ENCODE measurements at regions not wholly inside any gene's neighbourhood (a gene's known extent, or its start where the extent isn't known, plus 50 kb on each side); places are given as distances from the start of the nearest gene placed in this dataset.

DNA sequence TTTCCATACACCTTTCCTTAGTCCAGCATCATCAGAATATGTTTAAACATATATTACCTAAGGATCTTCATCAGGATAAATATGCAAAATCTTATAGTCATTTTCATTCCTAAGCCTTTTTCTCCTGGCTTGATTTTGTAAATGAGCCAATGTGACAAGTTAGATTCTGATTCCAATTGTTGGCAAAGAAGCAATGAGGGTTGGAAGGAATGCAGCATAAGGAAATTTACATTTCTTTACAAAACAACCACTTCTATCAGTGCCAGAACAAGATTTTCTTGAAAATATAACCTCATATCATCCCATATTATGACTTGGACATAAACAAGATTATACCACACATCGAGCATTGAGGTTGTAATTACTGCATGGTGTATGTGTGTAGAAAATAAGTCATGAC, 508.1 kb downstream of the TRAM1L1 start:
- no peak overlapping the region for H3K4me3 Mint-ChIP-seq (ENCODE audit: unreplicated experiment)
- no TSS peak for BruUV-seq (replicated peaks)
- intact Hi-C loops (cut with micrococcal nuclease): no loop called here
- no peaks in the 10 kb centered on the region for H3K36me3 Mint-ChIP-seq (ENCODE audit: insufficient read depth, unreplicated experiment)
- H3K27ac Mint-ChIP-seq (ENCODE audit: low read depth, unreplicated experiment): no peak overlapping the region
- ChIA-PET POLR2A (no interaction called here), CTCF (no interaction called here)
- H3K4me1 Mint-ChIP-seq (ENCODE audit: insufficient read depth, unreplicated experiment): no peaks in the 10 kb centered on the region
- H3K9me3 Mint-ChIP-seq (ENCODE audit: unreplicated experiment): peaks cover 9% of the 10 kb centered on the region
- DNase-seq (ENCODE audit: unreplicated experiment): no peak
- peaks cover 30% of the 10 kb centered on the region for H3K27me3 Mint-ChIP-seq (ENCODE audit: insufficient read depth, unreplicated experiment)
- TF ChIP-seq, protein P1, sequence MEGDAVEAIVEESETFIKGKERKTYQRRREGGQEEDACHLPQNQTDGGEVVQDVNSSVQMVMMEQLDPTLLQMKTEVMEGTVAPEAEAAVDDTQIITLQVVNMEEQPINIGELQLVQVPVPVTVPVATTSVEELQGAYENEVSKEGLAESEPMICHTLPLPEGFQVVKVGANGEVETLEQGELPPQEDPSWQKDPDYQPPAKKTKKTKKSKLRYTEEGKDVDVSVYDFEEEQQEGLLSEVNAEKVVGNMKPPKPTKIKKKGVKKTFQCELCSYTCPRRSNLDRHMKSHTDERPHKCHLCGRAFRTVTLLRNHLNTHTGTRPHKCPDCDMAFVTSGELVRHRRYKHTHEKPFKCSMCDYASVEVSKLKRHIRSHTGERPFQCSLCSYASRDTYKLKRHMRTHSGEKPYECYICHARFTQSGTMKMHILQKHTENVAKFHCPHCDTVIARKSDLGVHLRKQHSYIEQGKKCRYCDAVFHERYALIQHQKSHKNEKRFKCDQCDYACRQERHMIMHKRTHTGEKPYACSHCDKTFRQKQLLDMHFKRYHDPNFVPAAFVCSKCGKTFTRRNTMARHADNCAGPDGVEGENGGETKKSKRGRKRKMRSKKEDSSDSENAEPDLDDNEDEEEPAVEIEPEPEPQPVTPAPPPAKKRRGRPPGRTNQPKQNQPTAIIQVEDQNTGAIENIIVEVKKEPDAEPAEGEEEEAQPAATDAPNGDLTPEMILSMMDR (IDR thresholded peaks at IDR 0.05; ENCODE audit: unreplicated experiment): no peak

GRCh38 chr4:116573540-116573939, 511.8 kb downstream of the TRAM1L1 start:
- TF ChIP-seq, protein P1 (IDR thresholded peaks at IDR 0.05; ENCODE audit: unreplicated experiment): no peak
- H3K36me3 Mint-ChIP-seq (ENCODE audit: insufficient read depth, unreplicated experiment): no peaks in the 10 kb centered on the region
- no peak for DNase-seq (ENCODE audit: unreplicated experiment)
- H3K27me3 Mint-ChIP-seq (ENCODE audit: insufficient read depth, unreplicated experiment): peaks cover 12% of the 10 kb centered on the region
- H3K4me1 Mint-ChIP-seq (ENCODE audit: insufficient read depth, unreplicated experiment): no peaks in the 10 kb centered on the region
- no peak overlapping the region for H3K27ac Mint-ChIP-seq (ENCODE audit: low read depth, unreplicated experiment)
- no TSS peak for BruUV-seq (replicated peaks)
- peaks cover 20% of the 10 kb centered on the region for H3K9me3 Mint-ChIP-seq (ENCODE audit: unreplicated experiment)
- ChIA-PET POLR2A (no interaction called here), CTCF (no interaction called here)
- H3K4me3 Mint-ChIP-seq (ENCODE audit: unreplicated experiment): no peak overlapping the region
- intact Hi-C loops (cut with micrococcal nuclease): no loop called here

- intact Hi-C loops (cut with micrococcal nuclease): no loop called here
- BruUV-seq (replicated peaks): no TSS peak
- peaks cover 14% of the 10 kb centered on the region for H3K9me3 Mint-ChIP-seq (ENCODE audit: unreplicated experiment)
- no peaks in the 10 kb centered on the region for H3K27me3 Mint-ChIP-seq (ENCODE audit: insufficient read depth, unreplicated experiment)
- DNase-seq (ENCODE audit: unreplicated experiment): no peak
- POLR2A ChIA-PET: no interaction called here
- no peak overlapping the region for H3K4me3 Mint-ChIP-seq (ENCODE audit: unreplicated experiment)
- CTCF ChIA-PET: interaction anchor here (0.6 kb wide), 1 partner anchor 220 kb away, joined by 3 read pairs; no protein-coding TSS in a partner anchor
- no peaks in the 10 kb centered on the region for H3K4me1 Mint-ChIP-seq (ENCODE audit: insufficient read depth, unreplicated experiment)
- TF ChIP-seq, protein P1 (IDR thresholded peaks at IDR 0.05; ENCODE audit: unreplicated experiment): no peak
- H3K36me3 Mint-ChIP-seq (ENCODE audit: insufficient read depth, unreplicated experiment): no peaks in the 10 kb centered on the region
- no peak overlapping the region for H3K27ac Mint-ChIP-seq (ENCODE audit: low read depth, unreplicated experiment)
These were observed 523.6 kb downstream of the TRAM1L1 start for GRCh38 chr4:116561768-116562167.

DNA sequence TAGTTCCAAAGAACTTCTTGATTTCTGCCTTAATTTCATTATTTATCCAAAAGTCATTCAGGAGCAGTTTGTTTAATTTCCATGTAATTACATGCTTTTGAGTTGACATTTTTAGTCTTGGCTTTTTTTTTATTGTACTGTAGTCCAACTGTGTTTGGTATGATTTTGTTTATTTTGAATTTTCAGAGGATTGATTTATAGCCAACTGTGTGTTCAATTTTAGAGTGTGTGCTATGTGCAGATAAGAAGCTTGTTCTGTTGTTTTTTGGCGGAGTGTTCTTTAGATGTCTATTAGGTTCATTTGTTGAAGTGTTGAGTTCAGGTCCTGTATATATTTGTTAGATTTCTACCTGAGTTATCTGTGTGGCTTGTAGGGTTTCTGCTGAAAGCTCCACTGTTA, 533.6 kb downstream of the TRAM1L1 start:
- TF ChIP-seq, protein P1 (IDR thresholded peaks at IDR 0.05; ENCODE audit: unreplicated experiment): no peak
- ChIA-PET CTCF (interaction anchor here (0.7 kb wide), 1 partner anchor 48 kb away, joined by 3 read pairs; no protein-coding TSS in a partner anchor), POLR2A (interaction anchor here (0.7 kb wide), 1 partner anchor 39 kb away, joined by 3 read pairs; no protein-coding TSS in a partner anchor)
- BruUV-seq (replicated peaks): no TSS peak
- H3K9me3 Mint-ChIP-seq (ENCODE audit: unreplicated experiment): no peaks in the 10 kb centered on the region
- H3K4me1 Mint-ChIP-seq (ENCODE audit: insufficient read depth, unreplicated experiment): no peaks in the 10 kb centered on the region
- no peaks in the 10 kb centered on the region for H3K36me3 Mint-ChIP-seq (ENCODE audit: insufficient read depth, unreplicated experiment)
- intact Hi-C loops (cut with micrococcal nuclease): no loop called here
- no peak overlapping the region for H3K27ac Mint-ChIP-seq (ENCODE audit: low read depth, unreplicated experiment)
- no peak for DNase-seq (ENCODE audit: unreplicated experiment)
- peaks cover 11% of the 10 kb centered on the region for H3K27me3 Mint-ChIP-seq (ENCODE audit: insufficient read depth, unreplicated experiment)
- no peak overlapping the region for H3K4me3 Mint-ChIP-seq (ENCODE audit: unreplicated experiment)
